K562 (cell line): ENCODE measurements at regions not wholly inside any gene's neighbourhood (a gene's known extent, or its start where the extent isn't known, plus 50 kb on each side); places are given as distances from the start of the nearest gene placed in this dataset.

Source experiments
- CBX3 ChIP-seq, 2 experiments: IDR thresholded peaks; 1 replicate in 1 of 2; 2 replicates in 1 of 2; pipeline ENCODE4 v1.6.1; 2012; ENCODE audit warnings: inconsistent platforms in 2 of 2, low read length in 2 of 2, borderline replicate concordance in 1 of 2, control low read depth in 1 of 2
- POLR2A ChIP-seq: fragments of 450-650 bp; conservative IDR thresholded peaks from 2 replicates; pipeline ENCODE4 v1.6.1; 2016
- POLR2AphosphoS5 ChIP-seq: IDR thresholded peaks from 2 replicates; pipeline ENCODE4 v1.6.1; 2011; ENCODE audit warnings: mild to moderate bottlenecking, low read depth, low read length, moderate library complexity; ENCODE audit not compliant: control insufficient read depth, insufficient read depth
- POLR2G ChIP-seq: fragments of 200-400 bp; formaldehyde crosslinking; IDR thresholded peaks from 2 replicates; pipeline ENCODE4 v1.6.1; 2017; ENCODE audit warnings: low read depth, mild to moderate bottlenecking, antibody characterized with exemption, low read length, moderate library complexity
- ZNF384 ChIP-seq: IDR thresholded peaks from 2 replicates; pipeline ENCODE4 v1.6.1; 2012; ENCODE audit warnings: low read depth, low read length, improper control_type of control experiment
- TF ChIP-seq, protein P1 (sequence below), 3 experiments: IDR thresholded peaks in 2 of 3; conservative IDR thresholded peaks in 1 of 3; 2 replicates each; pipeline ENCODE4 v1.5.1; 2011 to 2012; ENCODE audit warnings: low read length in 3 of 3, mild to moderate bottlenecking in 3 of 3, control low read depth in 2 of 3, improper control_type of control experiment in 1 of 3, inconsistent platforms in 1 of 3, low read depth in 1 of 3, mixed read lengths in 1 of 3, moderate library complexity in 1 of 3; ENCODE audit not compliant: insufficient read depth in 2 of 3

DNA sequence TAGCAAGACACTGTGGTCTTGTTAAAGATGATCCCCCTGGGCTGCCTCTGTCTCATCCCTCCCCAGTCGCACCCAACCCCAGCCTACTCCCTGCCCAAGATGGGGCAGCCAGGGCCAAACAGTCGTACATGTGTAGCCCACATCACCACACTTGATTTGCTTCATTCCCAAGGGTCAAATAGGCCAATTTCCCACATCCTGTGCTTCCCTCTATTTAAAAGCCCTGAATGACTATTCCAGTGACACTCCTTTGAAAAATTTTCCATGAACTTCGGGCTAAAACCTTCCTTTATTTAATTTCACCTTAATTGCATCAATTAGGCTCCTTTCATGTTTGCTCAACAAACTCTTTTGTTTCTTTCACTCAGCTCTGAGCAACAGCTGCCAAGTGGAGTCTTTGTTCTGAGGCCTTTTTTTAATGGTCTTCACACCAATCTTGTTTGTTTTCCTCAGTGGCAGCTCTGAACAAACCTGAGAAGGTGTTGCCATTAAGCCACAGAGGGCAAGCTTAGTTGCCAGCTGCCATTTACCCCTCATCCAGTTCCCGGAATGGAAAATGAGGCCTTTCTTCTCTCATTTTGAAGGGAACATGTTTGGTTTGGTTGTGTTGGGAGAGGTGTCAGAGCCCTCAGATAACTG lies 126.9 kb downstream of the APIP start:
- TF ChIP-seq POLR2A, result no peak
- no peak for TF ChIP-seq CBX3 (IDR thresholded peaks at IDR 0.05; ENCODE audit: borderline replicate concordance in 1 of 2, low read length in 2 of 2)
- no peak for TF ChIP-seq POLR2AphosphoS5
- TF ChIP-seq, protein P1, sequence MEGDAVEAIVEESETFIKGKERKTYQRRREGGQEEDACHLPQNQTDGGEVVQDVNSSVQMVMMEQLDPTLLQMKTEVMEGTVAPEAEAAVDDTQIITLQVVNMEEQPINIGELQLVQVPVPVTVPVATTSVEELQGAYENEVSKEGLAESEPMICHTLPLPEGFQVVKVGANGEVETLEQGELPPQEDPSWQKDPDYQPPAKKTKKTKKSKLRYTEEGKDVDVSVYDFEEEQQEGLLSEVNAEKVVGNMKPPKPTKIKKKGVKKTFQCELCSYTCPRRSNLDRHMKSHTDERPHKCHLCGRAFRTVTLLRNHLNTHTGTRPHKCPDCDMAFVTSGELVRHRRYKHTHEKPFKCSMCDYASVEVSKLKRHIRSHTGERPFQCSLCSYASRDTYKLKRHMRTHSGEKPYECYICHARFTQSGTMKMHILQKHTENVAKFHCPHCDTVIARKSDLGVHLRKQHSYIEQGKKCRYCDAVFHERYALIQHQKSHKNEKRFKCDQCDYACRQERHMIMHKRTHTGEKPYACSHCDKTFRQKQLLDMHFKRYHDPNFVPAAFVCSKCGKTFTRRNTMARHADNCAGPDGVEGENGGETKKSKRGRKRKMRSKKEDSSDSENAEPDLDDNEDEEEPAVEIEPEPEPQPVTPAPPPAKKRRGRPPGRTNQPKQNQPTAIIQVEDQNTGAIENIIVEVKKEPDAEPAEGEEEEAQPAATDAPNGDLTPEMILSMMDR (IDR thresholded peaks at IDR 0.05 in 2 of 3, conservative IDR thresholded peaks at IDR 0.05 in 1 of 3; ENCODE audit: insufficient read depth in 2 of 3, low read depth in 1 of 3, low read length in 3 of 3), result no peak
- no peak for TF ChIP-seq ZNF384
- no peak for TF ChIP-seq POLR2G
